ENCODE measurements at regions not wholly inside any gene's neighbourhood (a gene's known extent, or its start where the extent isn't known, plus 50 kb on each side); places are given as distances from the start of the nearest gene placed in this dataset.
A peak's percentile ranks its signal among the peaks of the same experiment; 100 is the strongest.

DNA sequence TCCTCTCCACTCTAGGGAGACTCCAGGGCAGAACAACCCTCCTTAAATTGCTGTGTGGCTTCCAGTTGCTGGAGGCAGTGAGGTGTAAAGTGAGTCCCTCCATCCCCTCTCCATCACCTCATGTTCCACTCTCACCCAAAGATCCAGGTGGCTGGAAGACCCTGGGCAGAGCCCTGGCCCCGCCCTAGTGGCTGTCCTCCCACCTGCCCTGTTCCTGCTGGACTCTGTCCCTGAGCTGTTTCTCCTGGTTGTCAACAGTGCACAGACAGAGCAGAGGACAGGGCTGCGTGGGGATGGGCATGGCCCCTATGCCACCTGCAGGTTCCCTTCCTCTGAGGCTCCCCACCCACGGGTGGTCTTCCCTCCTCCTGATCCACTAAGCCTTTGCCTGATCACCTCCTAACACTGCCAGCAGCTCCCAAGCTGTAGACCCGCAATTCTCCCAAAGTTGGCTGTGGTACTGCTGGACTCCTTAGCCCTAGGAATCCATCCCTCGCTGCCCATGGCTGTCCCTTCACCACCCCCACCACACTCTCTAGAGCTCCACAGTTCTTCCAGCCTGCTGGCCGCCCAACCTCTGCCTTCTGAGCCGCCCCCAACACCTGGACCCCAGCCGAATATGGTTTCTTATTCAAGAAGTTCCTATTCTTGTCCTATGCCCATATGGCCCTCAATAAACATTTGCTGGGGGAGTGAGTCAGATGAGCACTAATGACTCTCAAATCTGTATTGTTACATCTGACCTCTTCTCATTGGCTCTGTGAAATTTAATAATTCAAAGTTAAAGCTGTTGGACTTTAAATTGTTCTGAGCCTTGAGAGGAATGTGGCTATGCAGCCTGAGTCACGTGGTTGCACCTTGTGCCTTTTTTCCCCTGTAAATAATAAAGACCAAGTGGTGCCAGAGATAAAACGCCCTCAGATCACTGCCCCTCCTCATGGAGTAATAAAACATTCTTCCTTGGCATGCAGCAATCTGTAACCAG lies 260.0 kb upstream of the HS6ST1 start:
- Mint-ChIP-seq H3K27ac (no peak overlapping the region), H3K9me3 (no peaks in the 10 kb centered on the region), H3K4me3 (no peak overlapping the region), H3K36me3 (no peaks in the 10 kb centered on the region), H3K4me1 (no peaks in the 10 kb centered on the region)
- peak; percentile 26 for ATAC-seq
- peak in 1 of 2 donors; percentile 23 for DNase-seq (ENCODE audit: low spot score in 2 of 2)

DNA sequence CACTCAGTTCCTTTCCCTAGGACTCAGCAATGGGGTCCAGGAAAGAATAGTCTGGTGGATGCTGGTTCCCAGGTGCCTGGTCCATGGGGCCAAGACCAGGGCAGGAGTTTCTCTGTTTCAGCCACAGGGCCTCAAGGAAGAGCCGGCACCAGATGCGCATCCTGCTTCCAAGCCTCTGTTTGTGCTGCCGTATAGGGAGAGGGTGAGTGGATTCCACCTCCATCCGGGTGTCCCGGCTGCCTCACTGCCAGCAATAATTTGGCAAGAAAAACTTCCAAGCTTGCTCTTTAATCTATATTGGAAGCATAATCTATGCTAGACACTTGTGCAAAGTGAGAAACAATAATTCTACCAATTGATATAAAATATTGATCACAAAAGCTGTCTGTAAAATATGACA lies 261.2 kb upstream of the HS6ST1 start:
- Mint-ChIP-seq H3K4me1 (no peaks in the 10 kb centered on the region), H3K36me3 (no peaks in the 10 kb centered on the region), H3K27ac (no peak overlapping the region), H3K4me3 (no peak overlapping the region), H3K9me3 (no peaks in the 10 kb centered on the region)
- ATAC-seq (no peak), DNase-seq (ENCODE audit: low spot score in 2 of 2) (peak in 1 of 2 donors; percentile 12)

DNA sequence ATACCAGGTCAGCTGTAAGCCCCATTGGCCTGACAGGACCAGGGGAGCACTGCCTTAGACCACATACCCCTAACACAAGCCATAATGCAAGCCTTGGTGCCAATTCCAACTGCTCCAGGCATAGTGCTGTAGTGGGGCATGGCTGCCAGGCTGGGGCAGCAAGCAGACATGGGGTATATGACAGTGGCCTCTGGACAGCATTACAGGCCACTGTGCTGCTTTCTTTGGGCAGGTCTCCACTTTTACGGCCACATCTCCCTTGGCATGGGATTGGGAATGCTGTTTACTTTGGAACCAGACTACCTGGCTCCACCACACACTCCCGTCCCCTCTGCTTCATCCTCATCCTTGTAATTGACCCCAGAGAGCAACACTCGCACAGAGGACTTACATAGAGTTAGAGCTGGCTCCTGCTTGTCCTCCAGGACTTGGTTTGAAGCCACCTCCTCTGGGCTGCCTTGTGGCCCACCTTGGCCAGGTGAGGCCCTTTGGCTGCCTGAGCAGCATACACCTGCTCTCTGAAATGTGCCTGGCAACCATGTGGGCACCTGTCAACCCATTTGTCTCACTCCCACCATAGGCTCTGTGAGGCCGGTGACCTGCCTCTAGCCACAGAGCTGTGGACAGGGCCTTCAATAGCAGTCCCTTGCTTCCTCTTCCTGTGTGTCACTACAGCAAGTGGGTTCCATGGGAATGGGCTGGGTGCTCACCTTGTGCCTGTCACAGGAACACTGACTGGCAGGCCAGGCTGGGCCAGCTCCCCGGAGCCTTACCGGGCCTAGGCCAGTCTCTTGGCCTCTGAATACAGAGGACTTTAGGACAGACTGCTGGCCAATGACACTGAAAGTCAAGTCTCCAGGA lies 262.6 kb upstream of the HS6ST1 start:
- DNase-seq (ENCODE audit: low spot score in 2 of 2): peak in 1 of 2 donors; percentile 45
- Mint-ChIP-seq H3K27ac (no peak overlapping the region), H3K9me3 (no peaks in the 10 kb centered on the region), H3K4me1 (no peaks in the 10 kb centered on the region), H3K36me3 (no peaks in the 10 kb centered on the region), H3K4me3 (no peak overlapping the region)
- ATAC-seq: peak; percentile 41

DNA sequence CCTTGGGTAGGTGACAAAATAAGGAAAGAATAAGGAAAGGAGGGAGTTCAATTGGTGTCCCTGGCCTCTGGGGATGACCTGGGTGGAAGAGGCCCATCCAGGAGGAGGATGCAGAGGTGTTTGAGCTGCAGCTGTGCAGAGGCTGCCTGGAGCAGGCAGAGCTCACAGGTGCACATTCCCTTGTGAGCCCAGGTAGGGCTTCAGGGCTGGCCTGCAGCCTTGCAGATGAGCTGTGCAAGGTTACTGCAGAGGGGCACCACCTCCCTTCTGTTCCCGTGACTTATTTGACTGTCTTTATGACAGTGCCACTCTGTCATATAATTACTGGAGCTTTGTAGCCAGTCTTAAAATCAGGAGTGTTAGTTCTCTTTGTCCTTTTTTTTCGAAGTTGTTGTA lies 263.2 kb upstream of the HS6ST1 start:
- Mint-ChIP-seq H3K9me3 (no peaks in the 10 kb centered on the region), H3K4me3 (no peak overlapping the region), H3K4me1 (no peaks in the 10 kb centered on the region), H3K27ac (no peak overlapping the region), H3K36me3 (no peaks in the 10 kb centered on the region)
- peak; percentile 35 for ATAC-seq
- no peak for DNase-seq (ENCODE audit: low spot score in 2 of 2)

DNA sequence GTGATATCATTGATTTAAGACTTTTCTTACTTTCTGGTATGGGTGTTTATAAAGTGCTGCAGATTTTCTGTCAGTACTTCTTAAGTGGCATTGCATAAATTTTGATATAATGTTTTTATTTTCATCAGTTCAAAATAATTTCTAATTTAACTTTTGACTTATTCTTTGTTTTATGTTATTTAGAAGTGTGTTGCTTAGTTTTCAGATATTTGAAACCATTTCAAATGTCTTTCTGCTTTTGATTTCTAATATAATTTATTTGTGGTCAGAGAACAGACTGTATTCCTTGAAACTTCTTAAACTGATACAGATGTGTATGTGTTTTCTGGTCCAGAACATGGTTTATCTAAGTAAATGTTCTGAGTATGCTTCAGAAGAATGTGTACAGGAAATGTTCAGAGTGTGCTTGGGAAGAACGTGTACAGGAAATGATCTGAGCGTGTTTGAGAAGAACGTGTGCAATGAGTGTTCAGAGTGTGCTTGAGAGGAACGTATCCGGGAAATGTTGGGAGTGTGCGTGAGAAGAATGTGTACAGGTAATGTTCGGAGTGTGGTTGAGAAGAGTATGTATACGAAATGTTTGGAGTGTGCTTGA lies 265.7 kb upstream of the HS6ST1 start:
- Mint-ChIP-seq H3K9me3 (no peaks in the 10 kb centered on the region), H3K4me1 (no peaks in the 10 kb centered on the region), H3K36me3 (no peaks in the 10 kb centered on the region), H3K4me3 (no peak overlapping the region), H3K27ac (no peak overlapping the region)
- no peak for DNase-seq (ENCODE audit: low spot score in 2 of 2)
- no peak for ATAC-seq

DNA sequence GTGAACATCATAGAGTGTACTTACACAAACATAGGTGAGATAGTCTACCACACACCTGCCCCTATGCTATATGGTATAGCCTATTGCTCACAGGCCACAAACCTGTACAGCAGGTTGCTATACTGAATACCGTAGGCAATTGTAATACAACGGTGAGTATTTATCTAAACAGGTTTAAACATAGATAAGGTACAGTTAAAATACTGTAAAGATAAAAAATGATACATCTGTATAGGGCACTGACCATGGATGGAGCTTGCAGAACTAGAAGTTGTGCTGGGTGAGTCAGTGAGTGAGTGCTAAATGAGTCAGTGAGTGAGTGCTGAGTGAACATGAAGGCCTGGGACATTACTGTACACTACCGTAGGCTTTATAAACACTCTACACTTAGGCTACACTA lies 267.0 kb upstream of the HS6ST1 start:
- DNase-seq (ENCODE audit: low spot score in 2 of 2): no peak
- H3K4me3 Mint-ChIP-seq: no peak overlapping the region
- H3K9me3 Mint-ChIP-seq: no peaks in the 10 kb centered on the region
- H3K27ac Mint-ChIP-seq: no peak overlapping the region
- peak; percentile 58 for ATAC-seq
- H3K36me3 Mint-ChIP-seq: no peaks in the 10 kb centered on the region
- H3K4me1 Mint-ChIP-seq: no peaks in the 10 kb centered on the region

DNA sequence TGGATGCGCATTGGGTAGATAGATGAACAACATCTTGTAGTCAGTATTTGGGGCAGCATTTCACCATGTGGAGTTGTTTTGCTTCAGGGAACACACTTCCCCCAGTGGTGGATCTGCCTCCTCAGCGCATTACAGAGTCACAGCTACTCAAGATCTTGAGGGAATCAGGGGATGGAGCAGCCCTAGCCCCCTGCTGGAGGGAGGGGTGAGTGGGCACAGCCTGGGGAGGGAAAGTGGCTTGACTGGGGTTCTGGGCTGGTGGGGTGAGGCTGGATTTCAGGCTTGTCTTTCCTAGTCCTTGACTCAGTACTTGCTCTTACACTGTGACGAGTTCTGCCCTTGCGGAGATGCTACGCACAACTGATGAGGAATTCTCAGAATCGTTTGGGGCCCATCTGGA lies 271.0 kb upstream of the HS6ST1 start:
- Mint-ChIP-seq H3K36me3 (no peaks in the 10 kb centered on the region), H3K4me3 (no peak overlapping the region), H3K4me1 (no peaks in the 10 kb centered on the region), H3K9me3 (no peaks in the 10 kb centered on the region), H3K27ac (no peak overlapping the region)
- no peak for ATAC-seq
- DNase-seq (ENCODE audit: low spot score in 2 of 2): no peak

DNA sequence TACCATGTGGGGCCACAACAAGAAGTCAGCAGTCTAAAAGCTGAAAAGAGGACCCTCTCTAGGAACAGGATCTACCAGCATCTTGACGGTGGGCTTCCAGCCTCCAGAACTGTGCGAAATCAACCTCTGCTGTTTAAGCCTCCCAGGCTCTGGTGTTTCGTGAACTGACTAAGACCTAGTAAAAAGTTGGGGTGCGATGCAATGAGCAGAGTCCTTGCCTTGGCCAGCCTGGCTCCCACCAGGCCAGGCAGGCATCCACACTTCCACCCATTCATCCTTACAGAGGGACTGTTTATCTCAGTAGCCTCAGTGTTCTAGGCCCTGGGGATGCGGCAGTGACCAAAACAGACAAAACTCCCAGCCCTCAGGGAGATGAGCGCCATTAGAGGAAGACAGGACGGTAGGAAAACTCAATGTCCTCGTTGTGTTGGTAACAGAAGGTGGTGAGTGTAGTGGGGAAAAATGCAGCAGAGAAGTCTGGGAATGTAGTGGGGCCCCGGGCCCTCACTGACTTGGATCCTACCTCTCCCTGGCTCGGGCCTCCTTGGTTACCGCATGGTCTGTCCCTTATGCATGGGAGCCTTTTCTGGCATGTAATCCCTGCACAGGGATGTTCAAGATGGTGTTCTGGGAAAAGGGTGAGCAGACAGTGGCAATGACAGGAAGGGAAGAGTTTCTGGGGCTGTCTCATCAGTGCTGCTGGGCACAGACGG lies 271.8 kb upstream of the HS6ST1 start:
- H3K36me3 Mint-ChIP-seq: no peaks in the 10 kb centered on the region
- H3K27ac Mint-ChIP-seq: no peak overlapping the region
- H3K4me1 Mint-ChIP-seq: no peaks in the 10 kb centered on the region
- DNase-seq (ENCODE audit: low spot score in 2 of 2) (no peak), ATAC-seq (no peak)
- H3K4me3 Mint-ChIP-seq: no peak overlapping the region
- no peaks in the 10 kb centered on the region for H3K9me3 Mint-ChIP-seq

DNA sequence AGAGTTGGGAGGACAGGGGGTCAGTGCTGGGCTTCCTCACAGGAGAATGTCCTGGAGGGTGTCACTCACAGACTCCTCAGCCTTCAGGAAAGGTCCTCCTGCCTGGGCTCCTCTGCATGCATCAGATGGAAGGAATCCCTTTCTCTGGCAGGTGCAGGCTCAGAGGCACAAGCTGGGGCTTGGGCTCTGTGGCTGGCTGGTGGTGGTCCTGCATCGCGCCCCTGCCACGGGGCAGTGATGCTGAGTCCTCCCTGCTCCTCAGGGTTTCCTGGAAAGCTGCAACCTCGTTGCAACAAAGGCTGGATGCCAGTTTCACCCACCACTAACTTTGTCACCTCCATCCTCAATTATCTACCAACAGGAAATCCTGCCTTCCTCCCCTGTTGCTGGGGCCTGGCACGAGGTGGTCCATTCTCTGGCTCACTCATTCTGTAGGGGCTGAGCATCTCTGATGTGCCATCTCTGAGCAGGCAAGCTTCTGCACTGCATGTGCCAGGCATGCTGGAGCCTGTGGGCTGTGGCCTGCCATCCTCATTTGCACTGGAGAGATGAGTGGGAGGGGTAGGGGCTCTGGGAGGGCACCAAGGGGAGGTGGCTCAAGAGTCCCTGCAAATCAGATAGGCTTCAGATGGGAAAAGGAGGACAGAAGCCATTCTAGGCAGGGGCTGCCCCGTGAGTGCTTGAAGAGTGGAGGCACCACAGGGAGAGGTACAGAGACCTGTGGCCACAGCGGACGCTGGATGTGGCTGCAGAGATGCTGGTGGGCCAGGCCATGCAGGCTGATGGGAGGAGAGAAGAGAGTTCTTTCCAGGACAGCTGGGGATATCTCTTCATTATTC lies 272.6 kb upstream of the HS6ST1 start:
- Mint-ChIP-seq H3K4me1 (no peaks in the 10 kb centered on the region), H3K27ac (no peak overlapping the region), H3K9me3 (no peaks in the 10 kb centered on the region), H3K4me3 (no peak overlapping the region), H3K36me3 (no peaks in the 10 kb centered on the region)
- no peak for ATAC-seq
- DNase-seq (ENCODE audit: low spot score in 2 of 2): no peak

DNA sequence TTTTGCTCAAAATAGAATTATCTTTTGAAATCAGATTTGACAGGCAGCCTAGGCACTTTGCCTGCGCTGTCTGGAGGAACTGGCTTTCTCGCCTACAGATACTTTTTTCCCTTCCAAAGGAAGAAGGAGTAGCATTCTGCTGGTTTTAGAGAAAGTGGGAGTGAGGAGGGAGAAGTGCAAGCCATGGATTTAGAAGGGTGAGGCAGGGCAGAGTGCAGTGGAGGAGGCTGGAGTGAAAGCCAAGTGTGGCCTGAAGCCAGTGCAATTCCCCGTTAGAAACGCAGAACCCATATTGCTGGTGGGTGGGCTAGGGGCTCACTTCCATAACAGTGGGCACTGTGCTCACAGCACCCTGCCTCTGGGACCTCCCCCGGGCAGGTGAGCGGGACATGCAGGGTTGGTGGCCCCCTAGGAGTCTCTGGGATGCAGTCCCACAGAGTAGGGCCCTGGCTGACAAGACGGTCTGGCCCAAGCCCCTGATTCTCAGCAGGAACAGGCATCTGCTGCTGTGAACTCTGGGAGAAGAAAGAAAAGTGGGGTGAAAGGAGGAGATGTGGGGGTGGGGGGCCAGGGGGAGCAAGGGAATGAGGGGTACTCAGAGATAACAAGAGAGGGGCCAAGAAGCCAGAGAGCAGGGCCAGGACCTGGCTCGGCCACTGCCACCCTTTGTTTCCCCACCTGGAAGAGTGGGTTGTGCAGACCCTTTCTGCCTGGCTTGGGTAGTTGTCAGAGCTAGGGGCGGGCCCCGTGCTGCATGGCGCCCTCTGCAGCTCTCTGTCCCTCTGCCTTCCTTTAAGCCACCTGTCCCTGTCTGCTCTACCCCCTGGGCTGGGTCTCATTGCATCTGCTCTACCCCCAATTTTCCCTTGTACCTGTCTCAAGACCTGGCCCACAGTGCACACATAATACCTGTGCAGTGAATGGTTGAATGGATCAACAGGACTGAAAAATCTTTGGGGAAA lies 273.5 kb upstream of the HS6ST1 start:
- Mint-ChIP-seq H3K27ac (no peak overlapping the region), H3K4me1 (no peaks in the 10 kb centered on the region), H3K9me3 (no peaks in the 10 kb centered on the region), H3K36me3 (no peaks in the 10 kb centered on the region), H3K4me3 (no peak overlapping the region)
- ATAC-seq: no peak
- no peak for DNase-seq (ENCODE audit: low spot score in 2 of 2)

DNA sequence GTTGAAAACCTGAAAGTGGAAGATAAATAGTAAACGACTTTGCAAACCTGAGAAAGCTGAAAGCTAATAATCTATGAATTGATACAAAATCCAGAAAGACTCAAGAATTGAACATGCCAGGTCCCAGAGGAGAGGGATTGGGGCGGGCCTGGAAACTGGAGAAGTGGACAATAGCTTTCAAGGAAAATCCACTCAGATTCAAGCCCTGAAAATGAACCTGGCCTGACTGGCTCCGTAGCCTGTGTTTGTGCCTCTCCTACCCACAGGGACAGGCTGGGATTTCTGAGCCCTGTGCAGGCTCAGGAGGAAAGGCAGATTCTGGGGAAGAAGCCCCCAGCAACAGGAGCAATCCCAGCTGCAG lies 274.8 kb upstream of the HS6ST1 start:
- ATAC-seq (no peak), DNase-seq (ENCODE audit: low spot score in 2 of 2) (no peak)
- Mint-ChIP-seq H3K4me3 (no peak overlapping the region), H3K27ac (no peak overlapping the region), H3K9me3 (no peaks in the 10 kb centered on the region), H3K4me1 (no peaks in the 10 kb centered on the region), H3K36me3 (no peaks in the 10 kb centered on the region)

DNA sequence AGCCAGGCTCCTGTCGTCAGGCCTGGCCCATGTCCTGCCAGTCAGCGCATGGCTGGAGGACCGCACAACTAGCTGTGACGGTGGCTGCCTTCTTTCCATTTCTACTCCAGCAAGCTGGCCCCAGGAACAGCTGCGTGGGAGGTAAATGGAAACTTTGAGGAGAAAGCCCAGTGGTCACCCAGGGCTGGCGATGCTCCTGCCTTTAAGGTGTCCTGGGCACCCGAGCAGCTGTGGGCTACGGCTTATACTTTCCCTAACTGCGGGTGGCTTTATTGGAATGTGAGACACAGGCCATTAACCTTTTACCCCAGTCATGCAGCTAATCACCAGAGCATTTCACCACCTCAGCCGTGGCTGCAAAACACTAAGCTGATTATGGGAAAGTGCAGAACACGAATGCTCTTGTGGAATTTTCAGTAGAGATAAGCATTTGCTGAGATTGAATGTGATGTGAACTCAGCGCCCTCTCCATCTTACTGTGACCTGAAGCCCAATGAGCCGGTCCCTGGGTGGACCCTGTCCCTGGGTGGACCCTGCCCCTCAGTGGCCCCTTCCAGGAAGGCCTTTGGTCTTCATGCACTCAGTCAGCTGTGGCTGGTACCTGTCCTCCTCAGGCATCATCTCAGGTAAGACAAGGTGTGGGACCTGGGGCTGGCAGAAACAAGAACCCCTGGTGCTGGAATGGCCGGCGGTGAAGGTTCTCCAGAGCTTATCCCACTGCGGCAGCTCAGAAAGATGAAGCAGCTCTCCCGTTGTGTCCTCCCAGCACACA lies 275.4 kb upstream of the HS6ST1 start:
- Mint-ChIP-seq H3K4me3 (no peak overlapping the region), H3K36me3 (no peaks in the 10 kb centered on the region), H3K9me3 (no peaks in the 10 kb centered on the region), H3K27ac (no peak overlapping the region), H3K4me1 (no peaks in the 10 kb centered on the region)
- ATAC-seq: no peak
- no peak for DNase-seq (ENCODE audit: low spot score in 2 of 2)

DNA sequence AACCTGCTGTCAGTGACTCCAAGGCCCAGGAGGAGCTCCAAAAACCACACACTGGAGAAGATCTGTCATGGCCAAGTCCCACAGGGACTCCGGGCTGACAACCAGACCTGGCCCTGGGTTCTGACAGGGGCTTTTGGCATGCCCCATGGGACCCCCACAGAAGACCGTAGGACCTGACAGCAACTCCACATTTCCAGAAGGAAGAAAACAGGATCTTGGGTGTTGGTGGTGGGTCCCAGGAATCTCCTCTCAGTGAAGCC lies 275.9 kb upstream of the HS6ST1 start:
- no peak overlapping the region for H3K27ac Mint-ChIP-seq
- no peaks in the 10 kb centered on the region for H3K36me3 Mint-ChIP-seq
- ATAC-seq (no peak), DNase-seq (ENCODE audit: low spot score in 2 of 2) (no peak)
- H3K4me1 Mint-ChIP-seq: no peaks in the 10 kb centered on the region
- no peaks in the 10 kb centered on the region for H3K9me3 Mint-ChIP-seq
- no peak overlapping the region for H3K4me3 Mint-ChIP-seq

Measured in stimulated activated effector memory CD8-positive, alpha-beta T cell treated with anti-CD3 and anti-CD28 coated beads, Interleukin-12 subunit alpha, Interleukin-12 subunit beta, amount 100 ng/mL, for 72 hours (primary cell).